HCT116 (cell line): ENCODE measurements at regions not wholly inside any gene's neighbourhood (a gene's known extent, or its start where the extent isn't known, plus 50 kb on each side); places are given as distances from the start of the nearest gene placed in this dataset.

Source experiments
- ATAC-seq: fragments of 200-7000 bp; cut with Tn5 transposase; 2 replicates; pipeline ENCODE4 v1.9.1; 2020; ENCODE audit warnings: mild to moderate bottlenecking, moderate library complexity
- BruUV-seq: library from RNA; stranded (reverse); fragments of 400-500 nt; replicated peaks from 2 replicates; lab custom pipeline; 2021; lab: Mats Ljungman, UMichigan
- CTCF ChIA-PET: fragments of 300-600 bp; sonication (Branson Sonifier 250); formaldehyde crosslinking; loops from one replicate; lab custom pipeline; 2021; ENCODE audit warnings: antibody characterized with exemption; lab: Charles Lee
- POLR2A ChIA-PET: fragments of 300-600, 350-600 bp; sonication (Branson Sonifier 250); formaldehyde crosslinking; loops from one replicate; lab custom pipeline; 2021; ENCODE audit warnings: antibody characterized with exemption; lab: Charles Lee
- RAD21 ChIA-PET, 2 experiments: fragments of 300-600 bp; sonication (Branson Sonifier 250); formaldehyde crosslinking; loops; one replicate each; lab custom pipeline; 2023; ENCODE audit warnings: low total read pairs in 2 of 2; ENCODE audit not compliant: uncharacterized antibody in 2 of 2, unreplicated experiment in 2 of 2, low non-redundant PET in 1 of 2; lab: Charles Lee
- DNase-seq: peaks from one replicate; pipeline ENCODE4 v3.0.0-alpha.2; 2010; ENCODE audit warnings: low read depth, low spot score
- H2AFZ ChIP-seq: fragments of 200-600 bp; shearing (Covaris generic), sonication (generic); 2 replicates; pipeline ENCODE4 v1.6.1; 2017; ENCODE audit warnings: low read depth, mixed run types, mixed read lengths, antibody characterized with exemption, low read length; ENCODE audit not compliant: poor library complexity, severe bottlenecking
- H3K27ac ChIP-seq: 2 replicates; pipeline ENCODE4 v1.5.1; 2012; ENCODE audit warnings: low read depth, low read length
- H3K27me3 ChIP-seq: fragments of 200-600 bp; sonication (generic); 2 replicates; pipeline ENCODE4 v1.6.1; 2016; ENCODE audit warnings: mixed run types, low read length, mixed read lengths; ENCODE audit not compliant: insufficient read depth
- H3K36me3 ChIP-seq, 2 experiments: fragments of 200-500 bp in 1 of 2; fragments of 200-600 bp in 1 of 2; sonication (Bioruptor generic) in 1 of 2; sonication (generic) in 1 of 2; 2 replicates each; pipeline versions ENCODE4 v1.5.1 to v1.6.1; 2014 to 2016; ENCODE audit warnings: low read length in 2 of 2, inconsistent platforms in 1 of 2, mixed read lengths in 1 of 2, mixed run types in 1 of 2; ENCODE audit not compliant: insufficient read depth in 2 of 2, control insufficient read depth in 1 of 2
- H3K4me1 ChIP-seq, 2 experiments: fragments of 200-600 bp in 1 of 2; sonication (generic) in 1 of 2; 2 replicates each; pipeline versions ENCODE4 v1.5.1 to v1.6.1; 2012 to 2017; ENCODE audit warnings: low read length in 2 of 2, inconsistent platforms in 1 of 2, mild to moderate bottlenecking in 1 of 2, mixed read lengths in 1 of 2, mixed run types in 1 of 2, moderate library complexity in 1 of 2; ENCODE audit not compliant: insufficient read depth in 2 of 2, control insufficient read depth in 1 of 2
- H3K4me2 ChIP-seq: fragments of 200-600 bp; sonication (generic); 2 replicates; pipeline ENCODE4 v1.6.1; 2017; ENCODE audit warnings: mixed run types, low read length, mixed read lengths
- H3K4me3 ChIP-seq, 2 experiments: fragments of 200-600 bp in 1 of 2; sonication (generic) in 1 of 2; replicated peaks in 1 of 2; 2 replicates each; pipeline ENCODE4 v1.5.1; 2011 to 2016; ENCODE audit warnings: low read length in 2 of 2, control low read depth in 1 of 2, low read depth in 1 of 2, mild to moderate bottlenecking in 1 of 2, mixed read lengths in 1 of 2, mixed run types in 1 of 2
- H3K79me2 ChIP-seq: fragments of 200-600 bp; sonication (generic); 2 replicates; pipeline ENCODE4 v1.6.1; 2017; ENCODE audit warnings: mild to moderate bottlenecking, mixed run types, low read length, moderate library complexity, mixed read lengths; ENCODE audit not compliant: insufficient read depth
- H3K9ac ChIP-seq: fragments of 200-600 bp; sonication (generic); 2 replicates; pipeline ENCODE4 v1.6.1; 2016; ENCODE audit warnings: low read length, mixed read lengths
- H3K9me2 ChIP-seq: fragments of 200-600 bp; sonication (generic), shearing (Covaris generic); 2 replicates; pipeline ENCODE4 v1.6.1; 2017; ENCODE audit warnings: mixed run types, mild to moderate bottlenecking, moderate library complexity; ENCODE audit not compliant: insufficient read depth
- H3K9me3 ChIP-seq, 2 experiments: fragments of 200-500 bp in 1 of 2; fragments of 200-600 bp in 1 of 2; sonication (Bioruptor generic) in 1 of 2; sonication (generic) in 1 of 2; 2 replicates each; pipeline ENCODE4 v1.6.1; 2014 to 2017; ENCODE audit warnings: low read length in 2 of 2, mixed read lengths in 2 of 2, inconsistent platforms in 1 of 2, low read depth in 1 of 2, mild to moderate bottlenecking in 1 of 2, mixed run types in 1 of 2, moderate library complexity in 1 of 2; ENCODE audit not compliant: control insufficient read depth in 1 of 2, insufficient read depth in 1 of 2
- H4K20me1 ChIP-seq: fragments of 200-600 bp; sonication (generic), shearing (Covaris generic); 2 replicates; pipeline ENCODE4 v1.6.1; 2017; ENCODE audit warnings: mixed run types, mild to moderate bottlenecking, moderate library complexity; ENCODE audit not compliant: insufficient read depth
- CBX3 ChIP-seq: IDR thresholded peaks from 2 replicates; pipeline ENCODE4 v1.6.1; 2012; ENCODE audit warnings: low read depth
- CTCF ChIP-seq, 3 experiments: fragments of 200-600 bp in 1 of 3; sonication (generic) in 1 of 3; IDR thresholded peaks in 2 of 3; conservative IDR thresholded peaks in 1 of 3; 2 replicates each; pipeline ENCODE4 v1.5.1; 2012 to 2017; ENCODE audit warnings: low read depth in 2 of 3, low read length in 2 of 3, antibody characterized with exemption in 1 of 3, borderline replicate concordance in 1 of 3, control low read depth in 1 of 3, mild to moderate bottlenecking in 1 of 3, mixed read lengths in 1 of 3, mixed run types in 1 of 3, moderate library complexity in 1 of 3; ENCODE audit not compliant: insufficient read depth in 1 of 3
- ELF1 ChIP-seq: IDR thresholded peaks from 2 replicates; pipeline ENCODE4 v1.6.1; 2012; ENCODE audit warnings: low read depth, borderline replicate concordance
- EZH2phosphoT487 ChIP-seq: fragments of 200-600 bp; IDR thresholded peaks from 2 replicates; pipeline ENCODE4 v1.6.1; 2018; ENCODE audit warnings: antibody characterized with exemption, borderline replicate concordance
- JUND ChIP-seq: IDR thresholded peaks from 2 replicates; pipeline ENCODE4 v1.6.1; 2012
- MAX ChIP-seq: IDR thresholded peaks from 2 replicates; pipeline ENCODE4 v1.6.1; 2012
- POLR2A ChIP-seq: IDR thresholded peaks from 2 replicates; pipeline ENCODE4 v1.7.0; 2011; ENCODE audit warnings: borderline replicate concordance; ENCODE audit not compliant: insufficient read depth, insufficient read length; ENCODE audit errors: extremely low read depth
- POLR2AphosphoS5 ChIP-seq: IDR thresholded peaks from 2 replicates; pipeline ENCODE4 v1.6.1; 2011; ENCODE audit warnings: mild to moderate bottlenecking, low read depth, low read length, moderate library complexity
- RAD21 ChIP-seq: IDR thresholded peaks from 2 replicates; pipeline ENCODE4 v1.6.1; 2012; ENCODE audit warnings: low read depth, mild to moderate bottlenecking
- SP1 ChIP-seq: IDR thresholded peaks from 2 replicates; pipeline ENCODE4 v1.6.1; 2012; ENCODE audit warnings: low read depth
- SRF ChIP-seq: IDR thresholded peaks from 2 replicates; pipeline ENCODE4 v1.6.1; 2012; ENCODE audit warnings: low read depth
- ZBTB33 ChIP-seq: IDR thresholded peaks from 2 replicates; pipeline ENCODE4 v1.6.1; 2011; ENCODE audit warnings: mild to moderate bottlenecking, low read length, moderate library complexity; ENCODE audit not compliant: insufficient replicate concordance; ENCODE audit errors: extremely low read depth
- ZNF274 ChIP-seq: fragments of 200-500 bp; sonication (Bioruptor generic); IDR thresholded peaks from 2 replicates; pipeline ENCODE4 v1.6.1; 2014; ENCODE audit warnings: mild to moderate bottlenecking, low read depth, low read length, inconsistent platforms
- intact Hi-C: fragments of 100-400 bp; cut with micrococcal nuclease; formaldehyde crosslinking; loops from 2 replicates; pipeline ENCODE4 v1.10.0; 2022

- ChIA-PET RAD21 (no interaction called here), CTCF (no interaction called here), POLR2A (no interaction called here)
- Histone ChIP-seq H3K36me3 (no peaks in the 10 kb centered on the region), H3K9me2 (no peaks in the 10 kb centered on the region), H3K4me3 (no peak overlapping the region), H3K9ac (no peak overlapping the region), H3K4me2 (no peak overlapping the region), H3K4me1 (no peaks in the 10 kb centered on the region), H3K79me2 (no peaks in the 10 kb centered on the region), H3K27me3 (peaks cover 9% of the 10 kb centered on the region; the same call in 1 of the 2 replicates), H4K20me1 (no peaks in the 10 kb centered on the region), H3K27ac (no peak overlapping the region), H3K9me3 (no peaks in the 10 kb centered on the region), H2AFZ (no peak overlapping the region)
- ATAC-seq (peak; percentile 76), DNase-seq (no peak)
- TF ChIP-seq POLR2AphosphoS5, result no peak
- no peak for TF ChIP-seq SRF
- TF ChIP-seq MAX, result no peak
- peak in 2 of 3 experiments; percentile 42 to 43; a peak in 4 of 6 replicates for TF ChIP-seq CTCF (IDR thresholded peaks at IDR 0.05 in 2 of 3, conservative IDR thresholded peaks at IDR 0.05 in 1 of 3; ENCODE audit: borderline replicate concordance in 1 of 3, insufficient read depth in 1 of 3, low read depth in 2 of 3, low read length in 2 of 3)
- no peak for TF ChIP-seq RAD21
- intact Hi-C loops, result no loop called here
- no TSS peak for BruUV-seq
Observed at GRCh38 chr20:22815603-22816315, 219.4 kb upstream of the SSTR4 start.

GRCh38 chr20:22818636-22819035, 216.5 kb upstream of the SSTR4 start:
- CTCF ChIA-PET, result no interaction called here
- ATAC-seq, result no peak

More at GRCh38 chr20:22818636-22819035, 216.5 kb upstream of the SSTR4 start:
- H3K27ac ChIP-seq, result no peak overlapping the region
- no peaks in the 10 kb centered on the region for H3K36me3 ChIP-seq
- no peaks in the 10 kb centered on the region for H4K20me1 ChIP-seq
- H3K4me1 ChIP-seq, result no peaks in the 10 kb centered on the region
- H2AFZ ChIP-seq, result no peak overlapping the region
- TF ChIP-seq CBX3, result no peak
- no peak for TF ChIP-seq ZBTB33
- no peak for TF ChIP-seq EZH2phosphoT487
- TF ChIP-seq RAD21, result no peak
- no peak for TF ChIP-seq ZNF274
- TF ChIP-seq CTCF (IDR thresholded peaks at IDR 0.05 in 2 of 3, conservative IDR thresholded peaks at IDR 0.05 in 1 of 3; ENCODE audit: borderline replicate concordance in 1 of 3, insufficient read depth in 1 of 3, low read depth in 2 of 3, low read length in 2 of 3), result no peak
- TF ChIP-seq POLR2A, result no peak
- TF ChIP-seq ELF1, result no peak
- no peak for TF ChIP-seq JUND
- no peak for TF ChIP-seq SP1
- no peak overlapping the region for H3K9ac ChIP-seq
- POLR2A ChIA-PET, result no interaction called here
- no peak overlapping the region for H3K4me2 ChIP-seq
- BruUV-seq, result no TSS peak
- H3K27me3 ChIP-seq, result 0 out of 2 replicates have a peak, but pooled peaks cover 9% of the 10 kb centered on the region
- RAD21 ChIA-PET, result no interaction called here
- no peak for DNase-seq
- intact Hi-C loops, result no loop called here
- H3K79me2 ChIP-seq, result no peaks in the 10 kb centered on the region
- no peaks in the 10 kb centered on the region for H3K9me3 ChIP-seq
- no peak overlapping the region for H3K4me3 ChIP-seq
- no peaks in the 10 kb centered on the region for H3K9me2 ChIP-seq
